MCF 10A (cell line): ENCODE measurements at regions not wholly inside any gene's neighbourhood (a gene's known extent, or its start where the extent isn't known, plus 50 kb on each side); places are given as distances from the start of the nearest gene placed in this dataset.

Source experiments
- BruUV-seq: library from RNA; stranded (reverse); fragments of 400-500 nt; replicated peaks from 2 replicates; lab custom pipeline; 2021; lab: Mats Ljungman, UMichigan
- CTCF ChIA-PET: fragments of 300-600 bp; sonication (Branson Sonifier 250); formaldehyde crosslinking; extraction: SDS; loops from one replicate; lab custom pipeline; 2021; ENCODE audit warnings: antibody characterized with exemption, inconsistent platforms; lab: Yijun Ruan, JAX
- POLR2A ChIA-PET: fragments of 300-600, 350-650 bp; sonication (Branson Sonifier 250); formaldehyde crosslinking; extraction: SDS; loops from one replicate; lab custom pipeline; 2020; ENCODE audit warnings: antibody characterized with exemption, inconsistent platforms; lab: Yijun Ruan, JAX
- DNase-seq: peaks from one replicate; pipeline ENCODE4 v3.0.0-alpha.2; 2018; ENCODE audit not compliant: unreplicated experiment
- H3K27ac Mint-ChIP-seq: one replicate; pipeline ENCODE4 v1.8.0; 2022; ENCODE audit warnings: mild to moderate bottlenecking, low read depth, mixed read lengths; ENCODE audit not compliant: unreplicated experiment
- H3K27me3 Mint-ChIP-seq: one replicate; pipeline ENCODE4 v1.8.0; 2022; ENCODE audit warnings: mixed read lengths; ENCODE audit not compliant: insufficient read depth, unreplicated experiment
- H3K36me3 Mint-ChIP-seq: one replicate; pipeline ENCODE4 v1.8.0; 2022; ENCODE audit warnings: mild to moderate bottlenecking, moderate library complexity, mixed read lengths; ENCODE audit not compliant: insufficient read depth, unreplicated experiment
- H3K4me1 Mint-ChIP-seq: one replicate; pipeline ENCODE4 v1.8.0; 2022; ENCODE audit warnings: mixed read lengths; ENCODE audit not compliant: insufficient read depth, unreplicated experiment
- H3K4me3 Mint-ChIP-seq: one replicate; pipeline ENCODE4 v1.8.0; 2022; ENCODE audit warnings: mild to moderate bottlenecking, moderate library complexity, mixed read lengths; ENCODE audit not compliant: unreplicated experiment
- H3K9me3 Mint-ChIP-seq: one replicate; pipeline ENCODE4 v1.8.0; 2022; ENCODE audit warnings: mixed read lengths; ENCODE audit not compliant: unreplicated experiment
- CTCF ChIP-seq: fragments of 200-600 bp; IDR thresholded peaks from one replicate; pipeline ENCODE4 v1.8.0; 2022; ENCODE audit warnings: antibody characterized with exemption, mild to moderate bottlenecking; ENCODE audit not compliant: unreplicated experiment
- intact Hi-C: fragments of 100-400 bp; cut with micrococcal nuclease; formaldehyde crosslinking; loops from 2 replicates; pipeline ENCODE4 v1.14.1; 2022

GRCh38 chr14:97056086-97056485, 258.9 kb downstream of the VRK1 start:
- TF ChIP-seq CTCF = no peak
- Mint-ChIP-seq H3K4me1 (no peaks in the 10 kb centered on the region), H3K36me3 (no peaks in the 10 kb centered on the region), H3K4me3 (no peak overlapping the region), H3K9me3 (no peaks in the 10 kb centered on the region), H3K27ac (no peak overlapping the region), H3K27me3 (peaks cover 39% of the 10 kb centered on the region)
- no TSS peak for BruUV-seq
- intact Hi-C loops = no loop called here
- CTCF ChIA-PET = interaction anchor here (0.8 kb wide), 1 partner anchor 878 kb away, joined by 3 read pairs; no protein-coding TSS in a partner anchor
- DNase-seq = peak; percentile 7
- POLR2A ChIA-PET = interaction anchor here (1.2 kb wide), 1 partner anchor 13 kb away, joined by 4 read pairs; no protein-coding TSS in a partner anchor

GRCh38 chr14:97057238-97058073, 260.3 kb downstream of the VRK1 start:
- Mint-ChIP-seq H3K9me3 (peaks cover 7% of the 10 kb centered on the region), H3K27ac (no peak overlapping the region), H3K4me3 (no peak overlapping the region), H3K4me1 (no peaks in the 10 kb centered on the region), H3K36me3 (no peaks in the 10 kb centered on the region), H3K27me3 (peaks cover 39% of the 10 kb centered on the region)
- DNase-seq = no peak
- BruUV-seq = no TSS peak
- CTCF ChIA-PET = no interaction called here
- POLR2A ChIA-PET = interaction anchor here (1.2 kb wide), 1 partner anchor 14 kb away, joined by 4 read pairs; no protein-coding TSS in a partner anchor
- no peak for TF ChIP-seq CTCF
- intact Hi-C loops = no loop called here

GRCh38 chr14:97058074-97058467, 260.9 kb downstream of the VRK1 start:
- CTCF ChIA-PET = no interaction called here
- Mint-ChIP-seq H3K9me3 (peaks cover 7% of the 10 kb centered on the region), H3K27me3 (peaks cover 39% of the 10 kb centered on the region), H3K36me3 (no peaks in the 10 kb centered on the region), H3K4me1 (no peaks in the 10 kb centered on the region), H3K4me3 (no peak overlapping the region), H3K27ac (no peak overlapping the region)
- TF ChIP-seq CTCF = no peak
- POLR2A ChIA-PET = no interaction called here
- BruUV-seq = no TSS peak
- intact Hi-C loops = no loop called here
- DNase-seq = no peak

GRCh38 chr14:97058589-97058988, 261.4 kb downstream of the VRK1 start:
- BruUV-seq = no TSS peak
- Mint-ChIP-seq H3K27ac (no peak overlapping the region), H3K27me3 (peaks cover 34% of the 10 kb centered on the region), H3K9me3 (peaks cover 7% of the 10 kb centered on the region), H3K4me3 (no peak overlapping the region), H3K36me3 (no peaks in the 10 kb centered on the region), H3K4me1 (no peaks in the 10 kb centered on the region)
- ChIA-PET CTCF (no interaction called here), POLR2A (no interaction called here)
- DNase-seq = no peak
- no peak for TF ChIP-seq CTCF
- intact Hi-C loops = no loop called here
